ENCODE measurements at regions not wholly inside any gene's neighbourhood (a gene's known extent, or its start where the extent isn't known, plus 50 kb on each side); places are given as distances from the start of the nearest gene placed in this dataset.

- TF ChIP-seq EZH2 (IDR thresholded peaks at IDR 0.05; ENCODE audit: low read depth): no peak
- TF ChIP-seq CTCF (conservative IDR thresholded peaks at IDR 0.05): no peak
Measured at GRCh38 chr16:55012362-55012761, 81.7 kb downstream of the IRX5 start.
